ENCODE measurements at regions not wholly inside any gene's neighbourhood (a gene's known extent, or its start where the extent isn't known, plus 50 kb on each side); places are given as distances from the start of the nearest gene placed in this dataset.

- Mint-ChIP-seq H3K27ac (no peak overlapping the region), H3K9me3 (peaks cover 0 to 2% (median 0%) of the 10 kb centered on the region in 7 donors), H3K36me3 (no peaks in the 10 kb centered on the region), H3K27me3 (ENCODE audit: low read depth in 3 of 3) (peaks cover 0 to 7% (median 2%) of the 10 kb centered on the region in 3 donors), H3K4me1 (no peaks in the 10 kb centered on the region), H3K4me3 (no peak overlapping the region)
- intact Hi-C loops (cut with micrococcal nuclease) = no loop called here
- H3K4me2 ChIP-seq (replicated peaks; ENCODE audit: extremely low read depth, low read length, poor library complexity, severe bottlenecking) = no peak overlapping the region
- H3K4me1 ChIP-seq (ENCODE audit: control insufficient read depth in 1 of 2, insufficient read depth in 2 of 2, low read length in 2 of 2) = no peaks in the 10 kb centered on the region
- H4K20me1 ChIP-seq (ENCODE audit: insufficient read depth, low read length) = no peaks in the 10 kb centered on the region
- no peak overlapping the region for H3K9ac ChIP-seq (ENCODE audit: insufficient read depth, low read length, poor library complexity, severe bottlenecking)
- DNase-seq = no peak
- no peak overlapping the region for H3K4me3 ChIP-seq (replicated peaks in 1 of 3; ENCODE audit: low read depth in 2 of 3, low read length in 3 of 3)
- H3K79me2 ChIP-seq (ENCODE audit: insufficient read depth, low read length) = no peaks in the 10 kb centered on the region
- H3K27me3 ChIP-seq (ENCODE audit: control insufficient read depth in 2 of 2, insufficient read depth in 2 of 2, low read length in 2 of 2) = no peaks in the 10 kb centered on the region
- no peaks in the 10 kb centered on the region for H3K9me3 ChIP-seq (replicated peaks in 1 of 2; ENCODE audit: control insufficient read depth in 1 of 2, insufficient read depth in 1 of 2, low read length in 2 of 2)
- H3K27ac ChIP-seq (ENCODE audit: low read depth in 1 of 2, low read length in 2 of 2) = no peak overlapping the region
- 87% methylated on average over 14 of the region's 14 CpGs for WGBS (ENCODE audit: insufficient coverage)
- H2AFZ ChIP-seq (ENCODE audit: insufficient read depth, low read depth, low read length, poor library complexity, severe bottlenecking) = no peak overlapping the region
- no peaks in the 10 kb centered on the region for H3K36me3 ChIP-seq (replicated peaks in 1 of 2; ENCODE audit: control insufficient read depth in 1 of 2, insufficient read depth in 2 of 2, low read length in 2 of 2)
- no peak for TF ChIP-seq CTCF (IDR thresholded peaks at IDR 0.05)
These were observed 69.3 kb upstream of the FRMD1 start for GRCh38 chr6:168148231-168148849.

GRCh38 chr6:168147205-168147738, 68.3 kb upstream of the FRMD1 start:
- no CpG with 5 or more reads among the region's 4 CpGs for WGBS (ENCODE audit: insufficient coverage)
- Histone ChIP-seq H3K9me3 (replicated peaks in 1 of 2; ENCODE audit: control insufficient read depth in 1 of 2, insufficient read depth in 1 of 2, low read length in 2 of 2) (no peaks in the 10 kb centered on the region), H3K36me3 (replicated peaks in 1 of 2; ENCODE audit: control insufficient read depth in 1 of 2, insufficient read depth in 2 of 2, low read length in 2 of 2) (no peaks in the 10 kb centered on the region), H3K4me2 (replicated peaks; ENCODE audit: extremely low read depth, low read length, poor library complexity, severe bottlenecking) (no peak overlapping the region), H2AFZ (ENCODE audit: insufficient read depth, low read depth, low read length, poor library complexity, severe bottlenecking) (no peak overlapping the region), H3K27ac (ENCODE audit: low read depth in 1 of 2, low read length in 2 of 2) (no peak overlapping the region), H3K4me3 (replicated peaks in 1 of 3; ENCODE audit: low read depth in 2 of 3, low read length in 3 of 3) (no peak overlapping the region), H3K9ac (ENCODE audit: insufficient read depth, low read length, poor library complexity, severe bottlenecking) (no peak overlapping the region), H3K4me1 (ENCODE audit: control insufficient read depth in 1 of 2, insufficient read depth in 2 of 2, low read length in 2 of 2) (no peaks in the 10 kb centered on the region), H3K27me3 (ENCODE audit: control insufficient read depth in 2 of 2, insufficient read depth in 2 of 2, low read length in 2 of 2) (no peaks in the 10 kb centered on the region), H3K79me2 (ENCODE audit: insufficient read depth, low read length) (no peaks in the 10 kb centered on the region), H4K20me1 (ENCODE audit: insufficient read depth, low read length) (no peaks in the 10 kb centered on the region)
- Mint-ChIP-seq H3K27ac (no peak overlapping the region), H3K4me3 (no peak overlapping the region), H3K36me3 (no peaks in the 10 kb centered on the region), H3K9me3 (peaks cover 0 to 2% (median 0%) of the 10 kb centered on the region in 7 donors), H3K27me3 (ENCODE audit: low read depth in 3 of 3) (peaks cover 0 to 9% (median 2%) of the 10 kb centered on the region in 3 donors), H3K4me1 (no peaks in the 10 kb centered on the region)
- no peak for TF ChIP-seq CTCF (IDR thresholded peaks at IDR 0.05)
- DNase-seq = no peak
- intact Hi-C loops (cut with micrococcal nuclease) = no loop called here

All from CD14-positive monocyte (primary cell).